ENCODE measurements at regions not wholly inside any gene's neighbourhood (a gene's known extent, or its start where the extent isn't known, plus 50 kb on each side); places are given as distances from the start of the nearest gene placed in this dataset.
"Not testable (repeated sequence)": the region's sequence is repeated elsewhere in the genome, so short reads cannot be mapped to it uniquely, and the experiment has no call there.

GRCh38 chr14:105744213-105744787 lies 217.9 kb downstream of the TMEM121 start:
- H3K27ac ChIP-seq (ENCODE audit: low read depth in 2 of 2, low read length in 1 of 2); H3K9me3 ChIP-seq (ENCODE audit: control insufficient read depth in 2 of 2, insufficient read depth in 1 of 2, low read depth in 1 of 2, low read length in 1 of 2); H3K27me3 ChIP-seq (ENCODE audit: control insufficient read depth in 1 of 2, insufficient read depth in 2 of 2, low read length in 2 of 2); H3K4me3 ChIP-seq (ENCODE audit: low read depth in 1 of 2, low read length in 2 of 2); H3K4me1 ChIP-seq (ENCODE audit: control insufficient read depth in 2 of 2, insufficient read depth in 2 of 2, low read length in 1 of 2); H3K36me3 ChIP-seq (ENCODE audit: control insufficient read depth in 2 of 2, insufficient read depth in 2 of 2, low read length in 1 of 2): not testable (repeated sequence)
- 47 to 50% methylated on average over 8 of the region's 10 CpGs for WGBS, 2 donors

- no peak overlapping the region for H3K27ac ChIP-seq (ENCODE audit: low read depth in 2 of 2, low read length in 1 of 2)
- H3K36me3 ChIP-seq (ENCODE audit: control insufficient read depth in 2 of 2, insufficient read depth in 2 of 2, low read length in 1 of 2) = no peaks in the 10 kb centered on the region
- no peaks in the 10 kb centered on the region for H3K9me3 ChIP-seq (ENCODE audit: control insufficient read depth in 2 of 2, insufficient read depth in 1 of 2, low read depth in 1 of 2, low read length in 1 of 2)
- no peaks in the 10 kb centered on the region for H3K4me1 ChIP-seq (ENCODE audit: control insufficient read depth in 2 of 2, insufficient read depth in 2 of 2, low read length in 1 of 2)
- H3K27me3 ChIP-seq (ENCODE audit: control insufficient read depth in 1 of 2, insufficient read depth in 2 of 2, low read length in 2 of 2) = no peaks in the 10 kb centered on the region
- 56 to 75% methylated on average over 6 of the region's 6 CpGs for WGBS, 2 donors
- no peak overlapping the region for H3K4me3 ChIP-seq (ENCODE audit: low read depth in 1 of 2, low read length in 2 of 2)
Measured at GRCh38 chr14:105745433-105746123, 219.2 kb downstream of the TMEM121 start.

- Histone ChIP-seq H3K4me1 (ENCODE audit: control insufficient read depth in 2 of 2, insufficient read depth in 2 of 2, low read length in 1 of 2) (no peaks in the 10 kb centered on the region), H3K27ac (ENCODE audit: low read depth in 2 of 2, low read length in 1 of 2) (no peak overlapping the region), H3K4me3 (ENCODE audit: low read depth in 1 of 2, low read length in 2 of 2) (no peak overlapping the region), H3K9me3 (ENCODE audit: control insufficient read depth in 2 of 2, insufficient read depth in 1 of 2, low read depth in 1 of 2, low read length in 1 of 2) (no peaks in the 10 kb centered on the region), H3K27me3 (ENCODE audit: control insufficient read depth in 1 of 2, insufficient read depth in 2 of 2, low read length in 2 of 2) (no peaks in the 10 kb centered on the region), H3K36me3 (ENCODE audit: control insufficient read depth in 2 of 2, insufficient read depth in 2 of 2, low read length in 1 of 2) (no peaks in the 10 kb centered on the region)
- WGBS, 2 donors = 79 to 89% methylated on average over 5 of the region's 5 CpGs
Measured at GRCh38 chr14:105746124-105746514, 219.7 kb downstream of the TMEM121 start.

- not testable (repeated sequence) for H3K27ac ChIP-seq (ENCODE audit: low read depth in 2 of 2, low read length in 1 of 2); H3K27me3 ChIP-seq (ENCODE audit: control insufficient read depth in 1 of 2, insufficient read depth in 2 of 2, low read length in 2 of 2); H3K36me3 ChIP-seq (ENCODE audit: control insufficient read depth in 2 of 2, insufficient read depth in 2 of 2, low read length in 1 of 2); H3K4me1 ChIP-seq (ENCODE audit: control insufficient read depth in 2 of 2, insufficient read depth in 2 of 2, low read length in 1 of 2); H3K9me3 ChIP-seq (ENCODE audit: control insufficient read depth in 2 of 2, insufficient read depth in 1 of 2, low read depth in 1 of 2, low read length in 1 of 2); H3K4me3 ChIP-seq (ENCODE audit: low read depth in 1 of 2, low read length in 2 of 2)
- WGBS, 2 donors = 71 to 72% methylated on average over 16 of the region's 16 CpGs
Measured at GRCh38 chr14:105746800-105747502, 220.6 kb downstream of the TMEM121 start.

GRCh38 chr14:105747503-105748203 lies 221.3 kb downstream of the TMEM121 start:
- not testable (repeated sequence) for H3K4me1 ChIP-seq (ENCODE audit: control insufficient read depth in 2 of 2, insufficient read depth in 2 of 2, low read length in 1 of 2); H3K27ac ChIP-seq (ENCODE audit: low read depth in 2 of 2, low read length in 1 of 2); H3K36me3 ChIP-seq (ENCODE audit: control insufficient read depth in 2 of 2, insufficient read depth in 2 of 2, low read length in 1 of 2); H3K4me3 ChIP-seq (ENCODE audit: low read depth in 1 of 2, low read length in 2 of 2); H3K9me3 ChIP-seq (ENCODE audit: control insufficient read depth in 2 of 2, insufficient read depth in 1 of 2, low read depth in 1 of 2, low read length in 1 of 2); H3K27me3 ChIP-seq (ENCODE audit: control insufficient read depth in 1 of 2, insufficient read depth in 2 of 2, low read length in 2 of 2)
- WGBS, 2 donors = 65 to 67% methylated on average over 24 to 31 of the region's 31 CpGs

GRCh38 chr14:105748204-105748578 lies 221.8 kb downstream of the TMEM121 start:
- 31 to 34% methylated on average over 5 of the region's 5 CpGs for WGBS, 2 donors

GRCh38 chr14:105748710-105749109 lies 222.3 kb downstream of the TMEM121 start:
- not testable (repeated sequence) for H3K27me3 ChIP-seq (ENCODE audit: control insufficient read depth in 1 of 2, insufficient read depth in 2 of 2, low read length in 2 of 2); H3K27ac ChIP-seq (ENCODE audit: low read depth in 2 of 2, low read length in 1 of 2); H3K36me3 ChIP-seq (ENCODE audit: control insufficient read depth in 2 of 2, insufficient read depth in 2 of 2, low read length in 1 of 2); H3K4me3 ChIP-seq (ENCODE audit: low read depth in 1 of 2, low read length in 2 of 2); H3K9me3 ChIP-seq (ENCODE audit: control insufficient read depth in 2 of 2, insufficient read depth in 1 of 2, low read depth in 1 of 2, low read length in 1 of 2); H3K4me1 ChIP-seq (ENCODE audit: control insufficient read depth in 2 of 2, insufficient read depth in 2 of 2, low read length in 1 of 2)
- 47 to 61% methylated on average over 6 of the region's 6 CpGs for WGBS, 2 donors

More at GRCh38 chr14:105748204-105748578, 221.8 kb downstream of the TMEM121 start:
- Histone ChIP-seq H3K4me1 (ENCODE audit: control insufficient read depth in 2 of 2, insufficient read depth in 2 of 2, low read length in 1 of 2) (no peaks in the 10 kb centered on the region), H3K9me3 (ENCODE audit: control insufficient read depth in 2 of 2, insufficient read depth in 1 of 2, low read depth in 1 of 2, low read length in 1 of 2) (no peaks in the 10 kb centered on the region), H3K27me3 (ENCODE audit: control insufficient read depth in 1 of 2, insufficient read depth in 2 of 2, low read length in 2 of 2) (no peaks in the 10 kb centered on the region), H3K27ac (ENCODE audit: low read depth in 2 of 2, low read length in 1 of 2) (no peak overlapping the region), H3K4me3 (ENCODE audit: low read depth in 1 of 2, low read length in 2 of 2) (no peak overlapping the region), H3K36me3 (ENCODE audit: control insufficient read depth in 2 of 2, insufficient read depth in 2 of 2, low read length in 1 of 2) (no peaks in the 10 kb centered on the region)

- H3K27ac ChIP-seq (ENCODE audit: low read depth in 2 of 2, low read length in 1 of 2); H3K27me3 ChIP-seq (ENCODE audit: control insufficient read depth in 1 of 2, insufficient read depth in 2 of 2, low read length in 2 of 2); H3K4me1 ChIP-seq (ENCODE audit: control insufficient read depth in 2 of 2, insufficient read depth in 2 of 2, low read length in 1 of 2); H3K4me3 ChIP-seq (ENCODE audit: low read depth in 1 of 2, low read length in 2 of 2); H3K9me3 ChIP-seq (ENCODE audit: control insufficient read depth in 2 of 2, insufficient read depth in 1 of 2, low read depth in 1 of 2, low read length in 1 of 2); H3K36me3 ChIP-seq (ENCODE audit: control insufficient read depth in 2 of 2, insufficient read depth in 2 of 2, low read length in 1 of 2): not testable (repeated sequence)
- 81 to 84% methylated on average over 12 to 15 of the region's 19 CpGs for WGBS, 2 donors
Measured at GRCh38 chr14:105749870-105750541, 223.6 kb downstream of the TMEM121 start.

- H3K36me3 ChIP-seq (ENCODE audit: control insufficient read depth in 2 of 2, insufficient read depth in 2 of 2, low read length in 1 of 2); H3K27me3 ChIP-seq (ENCODE audit: control insufficient read depth in 1 of 2, insufficient read depth in 2 of 2, low read length in 2 of 2); H3K9me3 ChIP-seq (ENCODE audit: control insufficient read depth in 2 of 2, insufficient read depth in 1 of 2, low read depth in 1 of 2, low read length in 1 of 2); H3K4me1 ChIP-seq (ENCODE audit: control insufficient read depth in 2 of 2, insufficient read depth in 2 of 2, low read length in 1 of 2); H3K4me3 ChIP-seq (ENCODE audit: low read depth in 1 of 2, low read length in 2 of 2); H3K27ac ChIP-seq (ENCODE audit: low read depth in 2 of 2, low read length in 1 of 2): not testable (repeated sequence)
- WGBS, 2 donors = 82 to 84% methylated on average over 18 of the region's 18 CpGs
Measured at GRCh38 chr14:105751291-105751751, 224.9 kb downstream of the TMEM121 start.
